HT-29 (cell line): ENCODE measurements at regions not wholly inside any gene's neighbourhood (a gene's known extent, or its start where the extent isn't known, plus 50 kb on each side); places are given as distances from the start of the nearest gene placed in this dataset.
A peak's percentile ranks its signal among the peaks of the same experiment; 100 is the strongest.
"Not testable (repeated sequence)": the region's sequence is repeated elsewhere in the genome, so short reads cannot be mapped to it uniquely, and the experiment has no call there.

Source experiments
- DNase-seq: peaks from one replicate; pipeline ENCODE4 v3.0.0-alpha.2; 2015; ENCODE audit warnings: low spot score

GRCh38 chr20:5492937-5493336, 117.9 kb downstream of the GPCPD1 start:
- DNase-seq: no peak

- DNase-seq: no peak
Observed at GRCh38 chr20:5491455-5491854, 119.4 kb downstream of the GPCPD1 start.

GRCh38 chr20:5489601-5490000, 121.2 kb downstream of the GPCPD1 start:
- DNase-seq: no peak

GRCh38 chr20:5488823-5489222, 122.0 kb downstream of the GPCPD1 start:
- no peak for DNase-seq

- no peak for DNase-seq
Observed at GRCh38 chr20:5486377-5487054, 124.3 kb downstream of the GPCPD1 start.

GRCh38 chr20:5484926-5485325, 125.9 kb downstream of the GPCPD1 start:
- DNase-seq: no peak

- no peak for DNase-seq
Observed at GRCh38 chr20:5484346-5484745, 126.5 kb downstream of the GPCPD1 start.

- no peak for DNase-seq
Observed at GRCh38 chr20:5482791-5483190, 128.0 kb downstream of the GPCPD1 start.

- DNase-seq: no peak
Observed at GRCh38 chr20:5481872-5482271, 128.9 kb downstream of the GPCPD1 start.

- DNase-seq: no peak
Observed at GRCh38 chr20:5480824-5481600, 129.8 kb downstream of the GPCPD1 start.

GRCh38 chr20:5474646-5475550, 135.9 kb downstream of the GPCPD1 start:
- DNase-seq: no peak

- not testable (repeated sequence) for DNase-seq
Observed at GRCh38 chr20:5471866-5472265, 138.9 kb downstream of the GPCPD1 start.

GRCh38 chr20:5471368-5471767, 139.4 kb downstream of the GPCPD1 start:
- DNase-seq: no peak

- no peak for DNase-seq
Observed at GRCh38 chr20:5470943-5471342, 139.9 kb downstream of the GPCPD1 start.

GRCh38 chr20:5470458-5470857, 140.3 kb downstream of the GPCPD1 start:
- no peak for DNase-seq

- no peak for DNase-seq
Observed at GRCh38 chr20:5469111-5469510, 141.7 kb downstream of the GPCPD1 start.

- DNase-seq: no peak
Observed at GRCh38 chr20:5467086-5467485, 143.7 kb downstream of the GPCPD1 start.

- no peak for DNase-seq
Observed at GRCh38 chr20:5465604-5465927, 145.2 kb downstream of the GPCPD1 start.

- DNase-seq: no peak
Observed at GRCh38 chr20:5464901-5465603, 145.8 kb downstream of the GPCPD1 start.

GRCh38 chr20:5463007-5463686, 146.4 kb upstream of the PROKR2 start:
- no peak for DNase-seq

- DNase-seq: peak; percentile 15
Observed at GRCh38 chr20:5453745-5454144, 137.0 kb upstream of the PROKR2 start.
